Fibroblast of skin of scalp (primary cell): ENCODE measurements at regions not wholly inside any gene's neighbourhood (a gene's known extent, or its start where the extent isn't known, plus 50 kb on each side); places are given as distances from the start of the nearest gene placed in this dataset.

ENCODE experiments used
- DNase-seq: peaks from one replicate; pipeline ENCODE4 v3.0.0-alpha.2; 2013

DNA sequence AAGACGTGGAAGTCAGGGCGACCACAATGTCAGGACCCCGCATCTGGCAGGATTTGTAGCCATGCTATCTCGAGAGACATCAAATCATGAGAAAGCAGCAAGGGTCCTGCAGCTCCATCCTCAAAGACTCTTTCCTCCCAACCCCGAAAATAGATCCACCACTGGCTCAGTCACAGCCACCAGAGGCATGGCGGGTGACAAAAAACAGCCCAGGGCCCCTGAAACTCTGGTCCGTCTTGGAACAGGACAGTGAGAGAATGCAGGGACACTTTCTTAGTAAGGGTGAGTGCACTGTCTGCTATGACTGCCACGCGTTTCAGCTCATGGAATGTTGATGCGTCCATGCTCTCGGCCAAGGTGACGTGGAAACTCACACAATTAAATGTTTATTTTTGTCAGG lies 220.9 kb downstream of the IRX2 start:
- DNase-seq: no peak

DNA sequence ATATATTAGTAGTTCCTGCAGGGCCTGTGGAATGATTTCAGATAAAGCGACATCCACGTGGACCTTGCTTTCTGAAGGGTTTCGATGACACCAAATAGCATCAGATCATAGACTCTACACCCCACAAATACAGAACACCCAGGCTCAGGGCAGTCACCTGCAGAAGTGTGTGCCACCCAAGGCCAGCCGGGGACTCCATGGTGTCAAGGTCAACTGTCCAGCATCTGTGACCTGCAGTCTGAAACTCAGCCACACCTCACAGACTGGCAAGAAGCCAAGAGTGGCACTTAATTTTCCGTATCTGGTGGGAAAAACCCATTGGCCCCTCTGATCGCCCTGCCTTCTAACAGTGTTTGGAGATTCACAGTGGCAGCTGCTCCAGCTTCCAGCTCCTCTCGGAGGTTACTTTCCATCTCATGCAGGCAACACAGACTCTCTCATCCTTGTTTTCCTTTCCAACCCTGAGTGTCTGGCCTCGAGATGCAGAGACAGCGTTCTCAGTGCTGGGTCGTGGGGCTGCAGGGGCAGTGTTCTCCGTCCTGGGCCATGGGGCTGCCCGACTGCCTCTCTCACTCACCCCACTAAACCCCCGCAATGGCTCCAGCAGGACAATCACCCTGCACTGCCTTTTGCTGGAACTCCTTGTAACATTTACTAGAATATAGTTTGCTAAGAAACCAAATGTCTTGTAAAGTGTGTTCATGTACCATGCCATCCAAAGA lies 221.9 kb downstream of the IRX2 start:
- no peak for DNase-seq

DNA sequence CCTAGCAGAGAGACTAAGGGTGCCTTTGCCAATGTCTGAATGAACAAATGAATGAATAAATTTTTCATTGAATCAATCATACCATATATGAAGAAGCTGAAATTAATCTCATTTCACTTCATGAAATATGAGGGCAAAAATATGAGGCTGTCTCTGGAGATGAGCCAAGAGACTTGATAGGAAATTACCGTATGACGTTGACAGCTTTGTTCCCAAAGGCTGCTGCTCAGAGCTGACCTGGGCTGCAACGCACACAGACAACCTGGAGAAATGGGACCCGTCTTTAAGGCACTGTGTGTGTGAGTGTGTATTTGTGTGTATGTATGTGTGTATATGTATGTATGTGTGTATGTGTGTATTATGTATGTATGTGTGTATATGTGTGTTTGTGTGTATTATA lies 226.1 kb downstream of the IRX2 start:
- no peak for DNase-seq

DNA sequence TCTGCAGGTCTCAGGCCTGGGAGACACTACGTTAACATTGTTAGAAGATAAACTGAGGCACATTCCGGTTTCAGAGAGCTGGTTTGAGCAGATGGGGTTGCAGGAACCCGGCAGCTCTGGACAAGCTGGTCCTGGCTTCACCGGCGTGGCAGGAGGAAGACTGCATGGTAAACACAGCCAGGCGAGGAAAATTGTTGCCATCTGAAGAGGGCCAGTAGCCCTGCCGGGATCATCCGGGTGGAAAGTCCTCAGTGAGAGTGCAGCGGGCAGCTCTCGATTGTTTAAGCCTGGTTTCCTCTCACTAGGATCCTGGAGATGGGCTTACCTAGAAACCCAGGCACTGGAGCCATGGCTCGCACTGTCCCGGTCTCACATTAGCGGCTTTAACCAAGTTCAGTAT lies 226.9 kb downstream of the IRX2 start:
- no peak for DNase-seq

DNA sequence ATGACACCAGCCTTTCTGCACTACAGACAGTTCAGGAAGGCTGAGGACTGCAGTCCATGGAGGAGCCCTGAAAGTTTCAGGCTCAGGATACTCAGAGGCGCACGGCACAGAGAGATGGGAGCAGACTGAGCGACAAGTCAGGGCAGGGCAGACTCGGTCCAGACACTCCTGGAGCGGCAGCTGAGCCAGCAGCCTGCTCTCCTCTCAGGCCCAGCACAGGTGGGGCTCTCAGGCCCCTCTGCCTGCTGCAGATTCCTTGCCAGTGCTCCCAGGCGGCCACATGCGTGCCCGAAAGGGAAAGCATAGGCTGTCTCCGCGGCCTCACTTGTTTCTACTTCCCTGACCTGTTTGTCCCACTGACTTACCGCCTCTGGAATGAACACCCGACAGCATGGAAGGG lies 228.3 kb downstream of the IRX2 start:
- no peak for DNase-seq

DNA sequence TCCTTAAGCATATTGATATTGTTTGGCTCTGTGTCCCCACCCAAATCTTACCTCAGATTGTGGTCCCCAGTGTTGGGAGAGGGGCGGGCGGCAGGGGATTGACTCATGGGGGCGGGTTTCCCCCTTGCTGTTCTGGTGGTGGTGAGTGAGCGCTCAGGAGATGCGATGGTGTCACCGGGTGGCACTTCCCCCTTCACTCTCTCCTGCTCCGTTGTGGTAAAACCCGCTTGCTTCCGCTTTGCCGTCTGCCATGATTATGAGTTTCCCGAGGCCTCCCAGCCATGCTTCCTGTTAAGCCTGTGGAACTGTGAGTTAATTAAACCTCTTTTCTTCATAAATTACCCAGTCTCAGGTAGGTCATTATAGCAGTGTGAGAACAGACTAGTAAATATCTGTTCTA lies 229.1 kb downstream of the IRX2 start:
- no peak for DNase-seq

DNA sequence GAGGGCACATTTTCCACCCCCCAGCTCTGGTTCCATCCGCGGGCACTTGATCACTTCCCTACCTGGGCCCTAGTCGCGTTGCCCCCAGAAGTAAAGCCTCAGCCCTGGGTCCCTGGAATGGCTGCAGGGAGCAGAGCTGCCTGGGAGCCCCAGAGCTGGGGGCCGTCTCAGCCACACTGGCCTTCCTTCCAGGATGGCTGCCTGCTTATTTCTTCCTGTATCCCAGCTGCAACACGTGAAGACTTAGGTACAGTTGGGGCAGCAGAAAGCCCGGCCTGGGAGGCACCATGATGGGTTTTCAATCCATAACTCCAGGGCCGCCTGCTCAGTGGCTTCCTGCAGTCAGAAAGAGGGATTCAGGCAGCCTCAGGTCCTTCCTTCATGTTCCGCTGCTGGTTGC lies 232.3 kb downstream of the IRX2 start:
- no peak for DNase-seq

DNA sequence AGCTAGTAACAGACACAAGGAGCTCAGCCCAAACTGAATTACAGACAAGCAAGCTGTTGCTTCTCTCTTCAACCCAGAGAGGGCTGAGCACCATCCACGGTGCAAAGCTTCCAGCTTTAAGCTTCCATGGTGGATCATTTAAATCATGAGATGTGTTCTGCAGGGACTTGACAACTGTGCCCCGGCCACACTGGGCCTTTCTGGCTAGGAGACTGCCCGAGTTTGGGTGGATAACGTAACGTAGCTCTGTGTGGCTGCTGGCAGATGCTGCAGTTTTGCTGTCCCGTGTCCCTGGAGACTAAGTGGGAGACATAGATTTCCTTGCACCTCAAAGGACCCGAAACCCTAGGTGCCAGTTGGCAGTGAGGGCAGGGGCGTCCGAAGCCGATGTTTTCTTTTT lies 234.0 kb downstream of the IRX2 start:
- no peak for DNase-seq

GRCh38 chr5:2515180-2515764 lies 236.2 kb downstream of the IRX2 start:
- no peak for DNase-seq

DNA sequence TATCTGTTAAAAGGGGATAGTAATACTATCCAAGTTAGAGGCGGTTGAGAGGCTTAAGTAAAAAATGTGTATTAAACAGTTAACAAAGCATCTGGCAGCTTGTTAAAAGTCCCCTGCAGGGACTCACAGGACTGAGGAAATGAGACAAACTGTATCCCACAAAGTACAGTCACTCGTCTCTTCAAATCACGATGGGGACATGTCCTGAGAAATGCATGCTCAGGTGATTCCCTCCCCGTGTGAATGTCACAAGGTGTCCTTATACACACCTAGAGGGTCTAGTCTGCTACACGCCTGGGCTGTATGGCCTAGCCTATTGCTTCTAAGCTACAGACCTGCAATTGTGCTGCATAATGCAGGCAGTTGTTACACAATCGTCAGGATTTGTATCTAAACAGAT lies 237.0 kb downstream of the IRX2 start:
- no peak for DNase-seq

DNA sequence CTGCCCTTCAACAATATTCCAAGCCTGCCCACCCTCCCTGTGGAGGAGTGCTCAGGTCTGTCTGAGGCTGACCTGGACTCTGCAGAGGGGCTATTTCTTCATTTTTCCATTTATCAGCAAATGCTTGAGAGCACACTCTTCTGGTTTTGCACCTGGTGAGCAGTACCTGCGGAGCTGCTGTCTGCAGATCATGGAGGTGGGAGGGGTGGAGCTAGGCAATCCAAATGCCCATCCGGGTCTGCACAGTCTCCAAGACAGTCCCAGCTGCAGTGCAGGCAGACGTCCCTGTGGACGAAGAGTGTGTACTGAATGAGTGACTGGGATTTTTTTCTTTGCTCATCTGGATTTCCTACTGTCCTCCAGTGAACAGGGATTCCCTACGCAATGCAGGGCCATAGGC lies 239.8 kb downstream of the IRX2 start:
- no peak for DNase-seq

DNA sequence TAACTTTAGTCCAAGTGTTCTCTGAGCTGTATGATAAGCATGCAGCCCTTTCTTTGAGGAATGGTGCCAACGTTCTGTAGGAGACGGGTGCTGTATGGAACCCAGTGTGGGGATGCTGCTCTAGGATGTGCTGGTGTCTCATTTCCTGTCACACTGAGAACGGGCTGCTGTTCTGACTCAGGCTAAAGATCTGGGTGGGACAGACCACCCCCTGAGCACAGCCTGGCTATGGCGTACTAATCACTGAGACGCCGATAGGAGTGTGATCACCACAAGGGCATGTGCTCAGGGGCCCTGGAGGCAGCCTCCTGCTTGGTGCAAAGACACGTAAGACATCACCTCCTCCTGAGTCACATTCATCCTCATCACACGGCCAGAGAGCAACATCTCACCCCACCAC lies 240.4 kb downstream of the IRX2 start:
- DNase-seq: peak; percentile 57

GRCh38 chr5:2509527-2509926 lies 241.9 kb downstream of the IRX2 start:
- DNase-seq: no peak

DNA sequence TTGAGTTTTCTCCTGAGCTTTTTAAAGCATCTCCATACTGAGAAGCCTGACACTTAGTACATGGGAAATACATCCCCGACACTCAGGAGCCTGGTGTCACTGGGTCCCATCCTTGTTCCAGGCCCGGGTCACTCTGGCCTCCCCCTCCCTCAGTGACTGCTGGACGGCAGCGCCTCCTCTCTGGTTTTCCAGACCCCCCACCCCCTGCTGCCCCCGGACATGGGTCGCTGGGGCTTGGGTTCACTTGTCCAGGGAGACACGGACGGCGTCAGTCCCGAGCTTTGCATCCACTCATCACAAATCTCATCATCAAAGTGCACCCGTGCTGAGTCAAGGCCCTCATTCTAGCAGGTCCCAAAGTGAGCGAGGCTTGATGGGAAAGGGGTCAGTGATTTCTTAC lies 243.0 kb downstream of the IRX2 start:
- no peak for DNase-seq

- DNase-seq: no peak
These were observed 243.9 kb downstream of the IRX2 start for GRCh38 chr5:2507611-2508010.

- DNase-seq: no peak
These were observed 244.9 kb downstream of the IRX2 start for GRCh38 chr5:2506603-2507002.

GRCh38 chr5:2505217-2505616 lies 246.3 kb downstream of the IRX2 start:
- no peak for DNase-seq

DNA sequence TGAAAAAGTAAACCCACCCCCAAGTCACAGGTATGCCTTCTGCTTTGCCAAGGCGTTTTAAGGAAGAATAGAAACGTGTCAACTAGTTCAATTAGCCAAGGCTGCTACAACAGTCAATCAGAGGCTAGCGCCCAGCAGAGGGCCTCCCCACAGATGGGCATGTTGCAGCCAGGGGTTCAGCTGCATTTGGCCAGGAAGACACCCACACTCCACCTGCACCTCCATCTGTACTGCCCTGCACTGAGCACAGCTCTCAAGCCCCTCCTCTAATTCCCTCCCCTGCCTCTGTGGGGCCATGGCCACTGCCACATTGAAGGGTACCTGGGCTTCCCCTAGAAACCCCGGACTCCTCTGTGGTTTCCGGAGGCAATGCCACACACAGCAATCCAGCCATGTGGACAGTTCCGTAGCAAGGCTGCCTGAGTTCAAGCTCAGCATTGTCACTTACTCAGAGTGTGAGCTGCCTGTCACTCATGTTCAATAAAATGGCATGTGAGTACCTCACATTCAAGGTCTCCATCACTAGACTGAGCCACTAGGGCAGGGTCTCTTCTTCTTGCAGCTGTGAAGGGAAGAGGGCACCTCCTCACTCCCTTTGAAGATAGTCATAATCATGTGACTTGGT lies 248.4 kb downstream of the IRX2 start:
- no peak for DNase-seq

GRCh38 chr5:2499917-2500316 lies 251.6 kb downstream of the IRX2 start:
- no peak for DNase-seq

- no peak for DNase-seq
These were observed 254.6 kb downstream of the IRX2 start for GRCh38 chr5:2496891-2497290.

- DNase-seq: no peak
These were observed 255.4 kb downstream of the IRX2 start for GRCh38 chr5:2496126-2496525.

- no peak for DNase-seq
These were observed 258.1 kb downstream of the IRX2 start for GRCh38 chr5:2493356-2493755.

- DNase-seq: no peak
These were observed 259.0 kb downstream of the IRX2 start for GRCh38 chr5:2492476-2492875.

DNA sequence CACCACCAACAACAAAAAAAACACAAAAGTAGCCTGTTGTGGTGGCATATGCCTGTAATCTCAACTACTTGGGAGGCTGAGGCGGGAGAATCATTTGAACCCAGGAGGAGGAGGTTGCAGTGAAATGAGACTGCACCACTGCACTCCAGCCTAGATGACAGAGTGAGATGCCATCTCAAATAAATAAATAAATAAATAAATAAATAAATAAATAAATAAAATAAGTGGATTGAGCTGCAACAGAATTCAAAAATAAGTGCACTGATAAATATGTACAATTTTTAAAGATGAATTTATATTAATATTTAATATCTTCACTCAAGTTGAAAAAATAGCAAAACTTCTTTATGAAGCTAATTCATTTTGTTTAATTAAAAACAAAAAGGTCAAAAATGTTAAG lies 259.6 kb downstream of the IRX2 start:
- no peak for DNase-seq
